Body of pancreas (tissue), 4 donors: ENCODE measurements at regions not wholly inside any gene's neighbourhood (a gene's known extent, or its start where the extent isn't known, plus 50 kb on each side); places are given as distances from the start of the nearest gene placed in this dataset.
"Not testable (repeated sequence)": the region's sequence is repeated elsewhere in the genome, so short reads cannot be mapped to it uniquely, and the experiment has no call there.

Source experiments
- ATAC-seq: fragments of 150-250 bp; one replicate; pipeline ENCODE4 v1.9.1; 2016
- DNase-seq, 4 donors: peaks; one replicate each; pipeline ENCODE4 v3.0.0-alpha.2; 2019
- H3K27ac ChIP-seq, 4 donors: fragments of 200-600 bp; sonication (generic); 1 replicate in 3 of 4; 2 replicates in 1 of 4; pipeline versions ENCODE4 v1.5.1 to v1.6.1; 2016 to 2019; ENCODE audit warnings: mild to moderate bottlenecking in 1 of 4, mixed read lengths in 1 of 4, moderate library complexity in 1 of 4
- H3K27me3 ChIP-seq, 2 donors: fragments of 200-600 bp; sonication (generic); one replicate each; pipeline ENCODE4 v1.6.0; 2016; ENCODE audit warnings: mild to moderate bottlenecking in 1 of 2
- H3K36me3 ChIP-seq, 2 donors: fragments of 200-600 bp; sonication (generic); replicated peaks in 1 of 2; 2 replicates each; pipeline ENCODE4 v1.5.1; 2016; ENCODE audit warnings: low read depth in 2 of 2; ENCODE audit not compliant: insufficient read depth in 1 of 2
- H3K4me1 ChIP-seq: fragments of 200-600 bp; sonication (generic); one replicate; pipeline ENCODE4 v1.6.0; 2016
- H3K4me3 ChIP-seq, 2 donors: fragments of 200-600 bp; sonication (generic); 1 replicate in 1 of 2; 2 replicates in 1 of 2; pipeline ENCODE4 v1.5.1; 2016 to 2019
- H3K9me3 ChIP-seq, 3 donors: fragments of 200-600 bp; sonication (generic); 1 replicate in 2 of 3; 2 replicates in 1 of 3; pipeline ENCODE4 v1.5.1; 2016
- POLR2A ChIP-seq, 3 donors: fragments of 450-650 bp; IDR thresholded peaks; one replicate each; pipeline ENCODE4 v1.6.1; 2016; ENCODE audit warnings: antibody characterized with exemption in 3 of 3, mild to moderate bottlenecking in 2 of 3
- WGBS, 2 donors: methylation state at CpG; one replicate each; pipeline ENCODE4 v1.1.5; 2017; 5-methylcytosine and 5-hydroxymethylcytosine counted together
- intact Hi-C: fragments of 100-400 bp; cut with DNase I; formaldehyde crosslinking; loops from one replicate; pipeline ENCODE4 v1.15.1; 2023
- TF ChIP-seq, protein P1 (sequence below), 7 experiments: fragments of 450-650 bp in 4 of 7; fragments of 200-600 bp in 3 of 7; sonication (generic) in 3 of 7; IDR thresholded peaks; one replicate each; pipeline ENCODE4 v1.5.1; 2016 to 2019; ENCODE audit warnings: antibody characterized with exemption in 7 of 7

DNA sequence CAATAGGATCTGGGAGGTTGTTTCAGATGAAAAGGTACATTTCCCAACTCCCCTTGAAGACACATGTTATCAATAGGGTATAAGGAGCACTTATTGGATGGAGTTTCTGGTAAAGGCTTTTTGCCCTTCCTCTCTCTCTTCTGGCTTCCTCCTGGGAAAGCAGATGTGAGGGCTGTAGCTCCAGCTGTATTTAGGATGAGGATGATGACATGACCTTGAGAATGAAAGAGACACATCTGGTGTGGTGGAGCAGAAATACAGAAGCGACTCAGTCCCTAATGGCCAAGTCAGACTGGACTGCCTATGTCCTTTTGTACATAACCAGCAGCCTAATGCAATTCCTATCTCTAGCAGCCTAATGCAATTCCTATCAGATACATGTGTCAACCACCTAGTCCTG lies 100.9 kb upstream of the NXPH2 start:
- H3K36me3 ChIP-seq, result no peaks in the 10 kb centered on the region
- DNase-seq (no peak), ATAC-seq (no peak)
- intact Hi-C loops, result no loop called here
- no peaks in the 10 kb centered on the region for H3K27me3 ChIP-seq
- WGBS, 2 donors, result 87 to 88% methylated on average over 1 of the region's 1 CpG
- TF ChIP-seq, protein P1, sequence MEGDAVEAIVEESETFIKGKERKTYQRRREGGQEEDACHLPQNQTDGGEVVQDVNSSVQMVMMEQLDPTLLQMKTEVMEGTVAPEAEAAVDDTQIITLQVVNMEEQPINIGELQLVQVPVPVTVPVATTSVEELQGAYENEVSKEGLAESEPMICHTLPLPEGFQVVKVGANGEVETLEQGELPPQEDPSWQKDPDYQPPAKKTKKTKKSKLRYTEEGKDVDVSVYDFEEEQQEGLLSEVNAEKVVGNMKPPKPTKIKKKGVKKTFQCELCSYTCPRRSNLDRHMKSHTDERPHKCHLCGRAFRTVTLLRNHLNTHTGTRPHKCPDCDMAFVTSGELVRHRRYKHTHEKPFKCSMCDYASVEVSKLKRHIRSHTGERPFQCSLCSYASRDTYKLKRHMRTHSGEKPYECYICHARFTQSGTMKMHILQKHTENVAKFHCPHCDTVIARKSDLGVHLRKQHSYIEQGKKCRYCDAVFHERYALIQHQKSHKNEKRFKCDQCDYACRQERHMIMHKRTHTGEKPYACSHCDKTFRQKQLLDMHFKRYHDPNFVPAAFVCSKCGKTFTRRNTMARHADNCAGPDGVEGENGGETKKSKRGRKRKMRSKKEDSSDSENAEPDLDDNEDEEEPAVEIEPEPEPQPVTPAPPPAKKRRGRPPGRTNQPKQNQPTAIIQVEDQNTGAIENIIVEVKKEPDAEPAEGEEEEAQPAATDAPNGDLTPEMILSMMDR (IDR thresholded peaks at IDR 0.05), result no peak
- TF ChIP-seq POLR2A (IDR thresholded peaks at IDR 0.05), result no peak
- H3K9me3 ChIP-seq, result no peaks in the 10 kb centered on the region
- H3K4me3 ChIP-seq, result no peak overlapping the region
- no peaks in the 10 kb centered on the region for H3K4me1 ChIP-seq
- H3K27ac ChIP-seq, result no peak overlapping the region

DNA sequence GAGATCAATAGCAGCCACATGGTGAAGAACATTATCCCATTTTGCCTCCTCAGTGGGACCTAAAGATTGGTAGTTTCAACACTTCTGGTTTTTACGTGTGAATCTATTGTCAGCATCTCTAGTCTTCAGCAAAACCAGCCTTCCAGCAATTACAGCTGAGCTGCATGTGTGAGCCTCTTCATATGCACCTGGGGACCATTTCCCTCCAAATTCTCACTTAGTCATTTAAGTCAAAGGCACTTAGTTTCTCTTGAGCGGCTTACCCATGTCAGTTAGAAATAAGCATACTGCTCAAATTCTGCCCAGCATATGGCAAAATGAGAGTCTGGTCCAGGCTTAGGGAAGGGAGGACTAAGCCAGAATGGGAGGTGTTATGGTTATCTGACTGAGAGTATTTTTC lies 99.7 kb upstream of the NXPH2 start:
- TF ChIP-seq POLR2A (IDR thresholded peaks at IDR 0.05), result no peak
- TF ChIP-seq, protein P1 (IDR thresholded peaks at IDR 0.05), result no peak
- 67 to 68% methylated on average over 2 of the region's 2 CpGs for WGBS, 2 donors

DNA sequence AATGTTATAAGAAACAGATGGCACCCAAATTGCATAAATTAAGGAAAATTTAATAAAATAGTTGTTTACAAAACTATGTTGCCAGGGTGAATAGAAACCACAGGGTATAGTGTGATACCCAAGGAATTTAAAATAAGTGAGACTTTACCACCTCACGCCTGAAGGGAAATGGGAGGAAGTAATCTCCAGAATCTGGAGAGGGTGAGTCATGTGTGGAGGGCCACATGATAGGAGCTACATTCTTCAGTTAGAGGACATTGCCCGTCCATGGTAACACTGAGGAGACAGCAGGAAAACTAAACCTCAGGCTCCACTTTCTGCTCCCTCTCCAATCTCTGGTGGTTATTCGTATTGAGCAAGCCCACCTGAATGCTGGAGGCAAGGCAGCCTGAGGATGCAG lies 97.2 kb upstream of the NXPH2 start:
- 50 to 63% methylated on average over 3 of the region's 3 CpGs for WGBS, 2 donors

More for the DNA sequence above, 99.7 kb upstream of the NXPH2 start:
- Histone ChIP-seq H3K4me1 (no peaks in the 10 kb centered on the region), H3K36me3 (no peaks in the 10 kb centered on the region), H3K27ac (no peak overlapping the region), H3K27me3 (no peaks in the 10 kb centered on the region), H3K4me3 (no peak overlapping the region), H3K9me3 (no peaks in the 10 kb centered on the region)
- DNase-seq (no peak), ATAC-seq (no peak)
- intact Hi-C loops, result no loop called here

GRCh38 chr2:138874251-138874650 lies 94.1 kb upstream of the NXPH2 start:
- ATAC-seq, result no peak
- H3K4me3 ChIP-seq, result no peak overlapping the region
- no peak for DNase-seq
- TF ChIP-seq, protein P1 (IDR thresholded peaks at IDR 0.05), result no peak
- TF ChIP-seq POLR2A (IDR thresholded peaks at IDR 0.05), result no peak
- intact Hi-C loops, result no loop called here
- H3K36me3 ChIP-seq, result no peaks in the 10 kb centered on the region
- H3K27ac ChIP-seq, result no peak overlapping the region
- 73 to 76% methylated on average over 1 of the region's 1 CpG for WGBS, 2 donors
- no peaks in the 10 kb centered on the region for H3K9me3 ChIP-seq
- H3K27me3 ChIP-seq, result no peaks in the 10 kb centered on the region
- no peaks in the 10 kb centered on the region for H3K4me1 ChIP-seq

More for the DNA sequence above, 97.2 kb upstream of the NXPH2 start:
- no peak overlapping the region for H3K27ac ChIP-seq
- H3K9me3 ChIP-seq, result no peaks in the 10 kb centered on the region
- H3K36me3 ChIP-seq, result no peaks in the 10 kb centered on the region
- H3K4me1 ChIP-seq, result no peaks in the 10 kb centered on the region
- intact Hi-C loops, result no loop called here
- H3K4me3 ChIP-seq, result no peak overlapping the region
- no peak for ATAC-seq
- H3K27me3 ChIP-seq, result no peaks in the 10 kb centered on the region
- no peak for DNase-seq
- TF ChIP-seq POLR2A (IDR thresholded peaks at IDR 0.05), result no peak
- TF ChIP-seq, protein P1 (IDR thresholded peaks at IDR 0.05), result no peak

- H3K27ac ChIP-seq, H3K36me3 ChIP-seq, ATAC-seq, H3K4me1 ChIP-seq, H3K27me3 ChIP-seq, DNase-seq, intact Hi-C loops, H3K4me3 ChIP-seq, H3K9me3 ChIP-seq: not testable (repeated sequence)
- WGBS, 2 donors, result 73 to 79% methylated on average over 3 to 9 of the region's 10 CpGs
Observed at GRCh38 chr2:138872116-138872515, 91.9 kb upstream of the NXPH2 start.
